EH (cell line): ENCODE measurements at regions not wholly inside any gene's neighbourhood (a gene's known extent, or its start where the extent isn't known, plus 50 kb on each side); places are given as distances from the start of the nearest gene placed in this dataset.

ENCODE experiments used
- DNase-seq: peaks from one replicate; pipeline ENCODE4 v3.0.0-alpha.2; 2015; ENCODE audit warnings: low read depth

GRCh38 chr2:103512442-103512841 is 750.6 kb downstream of the TMEM182 start:
- no peak for DNase-seq

- no peak for DNase-seq
Measured at GRCh38 chr2:103520547-103520946, 758.7 kb downstream of the TMEM182 start.

- DNase-seq, result no peak
Measured at GRCh38 chr2:103525756-103526155, 763.9 kb downstream of the TMEM182 start.

GRCh38 chr2:103526757-103527156 is 764.9 kb downstream of the TMEM182 start:
- no peak for DNase-seq

GRCh38 chr2:103527278-103527677 is 765.4 kb downstream of the TMEM182 start:
- DNase-seq, result no peak

GRCh38 chr2:103529798-103530502 is 768.1 kb downstream of the TMEM182 start:
- no peak for DNase-seq

GRCh38 chr2:103552775-103553174 is 790.9 kb downstream of the TMEM182 start:
- no peak for DNase-seq

GRCh38 chr2:103594823-103595222 is 833.0 kb downstream of the TMEM182 start:
- no peak for DNase-seq

GRCh38 chr2:103605071-103605780 is 843.4 kb downstream of the TMEM182 start:
- DNase-seq, result no peak

- no peak for DNase-seq
Measured at GRCh38 chr2:103615611-103616105, 853.8 kb downstream of the TMEM182 start.

GRCh38 chr2:103616891-103617290 is 855.1 kb downstream of the TMEM182 start:
- DNase-seq, result no peak

- DNase-seq, result no peak
Measured at GRCh38 chr2:103618112-103618511, 856.3 kb downstream of the TMEM182 start.

- no peak for DNase-seq
Measured at GRCh38 chr2:103627301-103627700, 865.5 kb downstream of the TMEM182 start.

- DNase-seq, result no peak
Measured at GRCh38 chr2:103638978-103639377, 877.1 kb downstream of the TMEM182 start.

GRCh38 chr2:103656558-103656957 is 894.7 kb downstream of the TMEM182 start:
- DNase-seq, result no peak

GRCh38 chr2:103660519-103660918 is 898.7 kb downstream of the TMEM182 start:
- no peak for DNase-seq

- DNase-seq, result no peak
Measured at GRCh38 chr2:103660947-103661346, 899.1 kb downstream of the TMEM182 start.

GRCh38 chr2:103664690-103665089 is 902.9 kb downstream of the TMEM182 start:
- DNase-seq, result no peak

- DNase-seq, result no peak
Measured at GRCh38 chr2:103667335-103667884, 905.6 kb downstream of the TMEM182 start.

- no peak for DNase-seq
Measured at GRCh38 chr2:103669531-103669930, 907.7 kb downstream of the TMEM182 start.
